ENCODE measurements at regions not wholly inside any gene's neighbourhood (a gene's known extent, or its start where the extent isn't known, plus 50 kb on each side); places are given as distances from the start of the nearest gene placed in this dataset.
"Not testable (repeated sequence)": the region's sequence is repeated elsewhere in the genome, so short reads cannot be mapped to it uniquely, and the experiment has no call there.

DNA sequence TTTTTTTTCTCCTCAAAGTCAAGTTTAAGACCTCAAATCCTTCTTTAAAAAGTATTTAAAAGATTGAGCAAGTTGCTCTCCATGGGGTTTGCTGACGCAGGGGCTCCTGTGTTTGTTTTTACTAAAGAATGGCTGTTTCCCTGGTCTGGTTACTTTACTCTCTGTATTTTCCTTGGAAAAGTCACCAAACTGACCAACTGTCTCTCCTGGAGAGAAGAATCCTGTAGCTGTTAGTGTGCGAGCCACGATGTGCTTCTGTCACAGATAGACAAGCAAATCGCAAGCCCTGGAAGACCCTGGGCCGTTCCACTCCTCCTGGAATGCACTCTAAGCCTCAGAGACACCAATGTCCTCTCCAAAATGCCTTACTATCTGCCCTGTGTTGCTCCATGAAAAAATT is 212.1 kb downstream of the CHIC2 start:
- no peak for DNase-seq (ENCODE audit: low spot score)
- TF ChIP-seq, protein P1, sequence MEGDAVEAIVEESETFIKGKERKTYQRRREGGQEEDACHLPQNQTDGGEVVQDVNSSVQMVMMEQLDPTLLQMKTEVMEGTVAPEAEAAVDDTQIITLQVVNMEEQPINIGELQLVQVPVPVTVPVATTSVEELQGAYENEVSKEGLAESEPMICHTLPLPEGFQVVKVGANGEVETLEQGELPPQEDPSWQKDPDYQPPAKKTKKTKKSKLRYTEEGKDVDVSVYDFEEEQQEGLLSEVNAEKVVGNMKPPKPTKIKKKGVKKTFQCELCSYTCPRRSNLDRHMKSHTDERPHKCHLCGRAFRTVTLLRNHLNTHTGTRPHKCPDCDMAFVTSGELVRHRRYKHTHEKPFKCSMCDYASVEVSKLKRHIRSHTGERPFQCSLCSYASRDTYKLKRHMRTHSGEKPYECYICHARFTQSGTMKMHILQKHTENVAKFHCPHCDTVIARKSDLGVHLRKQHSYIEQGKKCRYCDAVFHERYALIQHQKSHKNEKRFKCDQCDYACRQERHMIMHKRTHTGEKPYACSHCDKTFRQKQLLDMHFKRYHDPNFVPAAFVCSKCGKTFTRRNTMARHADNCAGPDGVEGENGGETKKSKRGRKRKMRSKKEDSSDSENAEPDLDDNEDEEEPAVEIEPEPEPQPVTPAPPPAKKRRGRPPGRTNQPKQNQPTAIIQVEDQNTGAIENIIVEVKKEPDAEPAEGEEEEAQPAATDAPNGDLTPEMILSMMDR (IDR thresholded peaks at IDR 0.05; ENCODE audit: extremely low read depth, missing control alignments): no peak

DNA sequence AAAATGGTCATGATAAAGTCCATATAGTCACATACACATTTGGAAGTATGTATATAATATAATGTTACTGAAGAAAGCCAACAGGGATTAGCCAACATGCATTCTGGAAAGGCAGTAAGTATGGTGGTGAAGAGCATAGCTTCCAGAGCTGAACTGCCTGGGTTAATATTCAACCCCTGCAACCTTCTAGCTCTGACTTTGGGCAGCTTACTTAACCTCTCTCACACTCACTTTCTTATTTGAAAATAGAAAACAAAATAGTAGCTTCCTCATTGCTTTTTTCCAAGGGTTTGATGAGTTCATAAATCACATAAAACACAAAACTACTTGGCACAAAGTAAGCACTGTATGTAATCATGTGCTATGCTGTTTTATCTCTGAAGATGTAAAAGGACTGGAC is 216.4 kb downstream of the CHIC2 start:
- TF ChIP-seq, protein P1 (IDR thresholded peaks at IDR 0.05; ENCODE audit: extremely low read depth, missing control alignments): no peak
- DNase-seq (ENCODE audit: low spot score): no peak

DNA sequence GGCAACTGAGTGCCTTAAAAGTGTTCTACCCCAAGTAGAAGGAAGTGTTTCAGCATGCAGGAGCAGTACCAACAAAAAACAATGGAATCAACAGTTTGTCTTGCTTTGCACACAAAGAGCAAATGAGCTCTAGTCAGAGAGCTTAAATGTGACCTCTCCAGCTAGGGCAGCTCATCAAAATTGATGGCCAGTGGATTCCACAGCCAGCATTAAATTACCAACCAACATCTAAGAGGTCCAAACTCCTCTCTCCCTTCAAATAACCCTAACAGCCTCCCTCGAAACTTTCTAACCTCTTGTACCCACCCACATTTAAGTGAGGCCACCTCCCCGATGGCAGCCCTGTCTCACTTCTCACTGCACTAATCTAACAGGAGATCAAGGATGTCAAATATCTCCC is 219.9 kb downstream of the CHIC2 start:
- DNase-seq (ENCODE audit: low spot score): no peak
- TF ChIP-seq, protein P1 (IDR thresholded peaks at IDR 0.05; ENCODE audit: extremely low read depth, missing control alignments): no peak

DNA sequence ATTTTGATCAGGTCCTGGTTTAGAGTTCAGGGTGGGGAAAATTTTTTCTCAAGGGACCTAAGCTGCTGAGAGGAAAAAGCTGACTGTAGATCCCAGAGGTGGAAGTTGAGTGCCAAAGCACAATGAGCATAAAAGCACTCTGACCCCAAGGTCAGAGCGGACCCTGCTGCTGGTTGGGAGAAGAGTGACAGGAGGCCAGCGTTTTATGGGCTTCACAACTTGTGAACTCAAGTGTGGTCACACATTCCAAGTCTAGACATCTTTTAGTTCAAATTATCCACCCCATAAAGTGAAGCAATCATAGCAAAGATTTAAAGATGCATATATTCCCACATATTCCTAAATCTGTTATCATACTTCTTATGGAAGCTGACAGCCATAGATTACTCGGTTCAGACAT is 220.3 kb downstream of the CHIC2 start:
- TF ChIP-seq, protein P1 (IDR thresholded peaks at IDR 0.05; ENCODE audit: extremely low read depth, missing control alignments): no peak
- no peak for DNase-seq (ENCODE audit: low spot score)

DNA sequence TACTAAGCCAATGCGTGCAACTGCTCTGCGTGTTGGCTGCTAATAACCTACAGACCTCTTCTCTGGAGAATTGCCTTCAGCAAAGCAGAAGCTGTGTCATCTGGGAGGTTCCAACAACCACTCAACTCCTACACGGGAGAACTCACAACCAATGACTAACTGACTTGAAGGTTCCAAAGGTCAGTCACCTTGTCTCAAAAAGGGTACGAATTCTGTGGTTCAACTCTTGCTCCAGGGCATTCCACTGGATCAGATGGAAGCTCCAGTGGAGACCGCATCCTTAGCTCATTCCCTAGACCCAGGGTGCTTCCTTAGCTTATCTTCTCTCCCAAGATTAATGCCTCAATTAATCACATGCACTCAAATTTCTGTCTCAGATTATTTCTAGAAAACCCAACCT is 222.7 kb downstream of the CHIC2 start:
- DNase-seq (ENCODE audit: low spot score): no peak
- TF ChIP-seq, protein P1 (IDR thresholded peaks at IDR 0.05; ENCODE audit: extremely low read depth, missing control alignments): no peak

DNA sequence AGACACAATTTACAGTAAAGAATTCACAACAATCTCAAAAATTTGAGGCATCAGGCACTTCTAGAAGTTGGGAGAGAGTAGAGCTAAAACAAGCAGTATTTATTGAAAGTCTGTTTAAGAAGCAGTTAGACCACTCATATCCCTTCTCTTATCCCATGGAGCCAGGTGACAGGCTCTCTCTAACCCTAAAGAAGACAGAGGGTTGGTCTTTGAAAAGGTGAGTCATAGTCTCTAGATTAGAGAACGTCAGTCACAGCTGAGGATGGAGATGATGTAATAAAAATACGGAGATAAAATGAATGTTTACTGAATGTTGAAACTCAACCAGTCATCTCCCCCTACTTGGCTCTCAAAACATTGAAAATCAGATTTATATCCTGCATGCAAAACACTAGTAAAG is 223.8 kb downstream of the CHIC2 start:
- no peak for DNase-seq (ENCODE audit: low spot score)
- TF ChIP-seq, protein P1 (IDR thresholded peaks at IDR 0.05; ENCODE audit: extremely low read depth, missing control alignments): no peak

DNA sequence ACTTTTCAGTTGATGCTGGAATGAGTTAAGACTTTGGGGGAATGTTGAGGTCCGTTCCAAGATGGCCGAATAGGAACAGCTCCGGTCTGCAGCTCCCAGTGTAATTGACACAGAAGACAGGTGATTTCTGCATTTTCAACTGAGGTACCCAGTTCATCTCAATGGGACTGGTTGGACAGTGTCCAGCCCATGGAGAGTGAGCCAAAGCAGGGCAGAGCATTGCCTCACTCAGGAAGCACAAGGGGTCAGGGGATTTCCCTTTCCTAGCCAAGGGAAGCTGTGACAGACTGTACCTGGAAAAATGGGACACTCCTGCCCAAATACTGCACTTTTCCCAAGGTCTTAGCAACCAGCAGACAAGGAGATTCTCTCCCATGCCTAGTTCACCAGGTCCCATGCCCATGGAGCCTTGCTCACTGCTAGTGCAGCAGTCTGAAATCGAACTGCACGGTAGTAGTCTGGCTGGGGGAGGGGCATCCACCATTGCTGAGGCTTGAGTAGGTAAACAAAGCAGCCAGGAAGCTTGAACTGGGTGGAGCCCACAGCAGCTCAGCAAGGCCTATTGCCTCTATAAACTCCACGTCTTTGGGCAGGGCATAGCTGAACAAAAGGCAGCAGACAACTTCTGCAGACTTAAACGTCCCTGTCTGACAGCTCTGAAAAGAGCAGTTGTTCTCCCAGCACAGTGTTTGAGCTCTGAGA is 231.0 kb downstream of the CHIC2 start:
- not testable (repeated sequence) for DNase-seq (ENCODE audit: low spot score)

DNA sequence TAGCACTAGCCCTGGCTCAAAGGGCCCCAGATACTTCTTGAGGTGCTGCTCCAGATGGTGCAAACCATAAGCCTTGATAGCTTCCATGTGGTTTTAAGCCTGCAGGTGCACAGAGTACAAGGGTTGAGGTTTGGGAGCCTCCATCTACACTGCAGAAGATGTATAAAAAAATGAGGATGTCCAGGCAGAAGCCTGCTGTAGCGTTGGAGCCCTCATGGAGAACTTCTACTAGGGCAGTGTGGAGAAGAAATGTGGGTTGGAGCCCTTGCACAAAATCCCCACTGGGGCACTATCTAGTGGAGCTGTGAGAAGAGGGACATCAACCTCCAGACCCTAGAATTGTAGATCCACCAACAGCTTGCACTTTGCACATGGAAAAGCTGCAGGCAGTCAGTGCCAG is 231.9 kb downstream of the CHIC2 start:
- TF ChIP-seq, protein P1 (IDR thresholded peaks at IDR 0.05; ENCODE audit: extremely low read depth, missing control alignments): no peak

More for the DNA sequence above, 231.9 kb downstream of the CHIC2 start:
- no peak for DNase-seq (ENCODE audit: low spot score)

Data from GM20000 (cell line).